ENCODE measurements at regions not wholly inside any gene's neighbourhood (a gene's known extent, or its start where the extent isn't known, plus 50 kb on each side); places are given as distances from the start of the nearest gene placed in this dataset.
A peak's percentile ranks its signal among the peaks of the same experiment; 100 is the strongest.

GRCh38 chr4:183797011-183797444 is 108.1 kb upstream of the STOX2 start:
- no peak for TF ChIP-seq CTCF (IDR thresholded peaks at IDR 0.05)
- peak; percentile 87 for TF ChIP-seq EZH2 (IDR thresholded peaks at IDR 0.05)
- TF ChIP-seq EZH2phosphoT487 (IDR thresholded peaks at IDR 0.05) = peak; percentile 64
